Retinal pigment epithelial cell (primary cell): ENCODE measurements at regions not wholly inside any gene's neighbourhood (a gene's known extent, or its start where the extent isn't known, plus 50 kb on each side); places are given as distances from the start of the nearest gene placed in this dataset.

ENCODE experiments used
- DNase-seq: peaks from one replicate; pipeline ENCODE4 v3.0.0-alpha.2; 2010; ENCODE audit warnings: low read depth
- H3K4me3 ChIP-seq: 2 replicates; pipeline ENCODE4 v1.5.1; 2011; ENCODE audit warnings: mild to moderate bottlenecking, low read length, control low read depth, moderate library complexity
- CTCF ChIP-seq: conservative IDR thresholded peaks from 2 replicates; pipeline ENCODE4 v1.5.1; 2011; ENCODE audit warnings: low read depth, low read length, control low read depth, inconsistent platforms

DNA sequence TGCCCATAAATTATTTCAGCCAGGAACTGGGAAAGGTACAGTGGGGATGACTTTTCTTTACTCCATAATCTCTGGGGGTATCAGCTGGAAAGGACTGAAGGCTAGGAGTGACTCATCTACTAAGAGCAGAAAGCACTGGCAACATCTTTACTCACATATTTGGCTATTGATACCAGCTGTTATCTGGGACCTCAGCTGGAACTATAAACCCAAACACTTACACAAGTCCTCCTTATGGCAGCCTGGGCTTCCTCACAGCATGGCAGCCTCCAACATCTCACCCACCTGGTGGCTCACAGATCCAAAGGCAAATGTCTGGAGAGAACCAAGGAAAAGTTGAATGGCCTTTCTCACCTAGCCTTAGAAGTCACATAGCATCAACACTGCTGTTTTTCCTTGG is 379.0 kb upstream of the RND3 start:
- no peak for TF ChIP-seq CTCF
- H3K4me3 ChIP-seq, result no peak overlapping the region
- DNase-seq, result no peak

GRCh38 chr2:150863691-150864090 is 376.2 kb upstream of the RND3 start:
- TF ChIP-seq CTCF, result no peak
- no peak overlapping the region for H3K4me3 ChIP-seq
- no peak for DNase-seq

- DNase-seq, result no peak
- TF ChIP-seq CTCF, result no peak
- H3K4me3 ChIP-seq, result no peak overlapping the region
Observed at GRCh38 chr2:150860301-150860700, 372.8 kb upstream of the RND3 start.

- H3K4me3 ChIP-seq, result no peak overlapping the region
- no peak for DNase-seq
- no peak for TF ChIP-seq CTCF
Observed at GRCh38 chr2:150859877-150860276, 372.4 kb upstream of the RND3 start.

DNA sequence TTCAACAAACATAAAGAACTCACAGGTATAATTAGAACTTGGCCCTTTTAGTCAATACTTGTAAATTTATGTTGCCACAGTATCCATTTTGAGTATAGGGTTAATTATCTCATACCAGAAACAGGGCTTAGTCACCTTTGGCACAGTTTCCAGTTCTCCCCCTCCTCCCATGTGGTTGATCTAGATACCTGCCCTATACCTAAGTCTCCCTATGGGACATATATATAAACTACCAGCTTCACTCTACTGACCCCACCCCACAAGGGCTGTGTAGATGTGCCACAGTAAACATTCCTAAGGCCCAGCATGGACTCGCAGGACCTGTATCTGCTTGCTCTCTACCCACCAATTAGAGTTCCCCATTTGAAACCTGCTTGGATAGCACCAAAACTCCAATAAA is 371.7 kb upstream of the RND3 start:
- no peak overlapping the region for H3K4me3 ChIP-seq
- no peak for DNase-seq
- TF ChIP-seq CTCF, result no peak

GRCh38 chr2:150858382-150858781 is 370.9 kb upstream of the RND3 start:
- H3K4me3 ChIP-seq, result no peak overlapping the region
- no peak for DNase-seq
- TF ChIP-seq CTCF, result no peak

DNA sequence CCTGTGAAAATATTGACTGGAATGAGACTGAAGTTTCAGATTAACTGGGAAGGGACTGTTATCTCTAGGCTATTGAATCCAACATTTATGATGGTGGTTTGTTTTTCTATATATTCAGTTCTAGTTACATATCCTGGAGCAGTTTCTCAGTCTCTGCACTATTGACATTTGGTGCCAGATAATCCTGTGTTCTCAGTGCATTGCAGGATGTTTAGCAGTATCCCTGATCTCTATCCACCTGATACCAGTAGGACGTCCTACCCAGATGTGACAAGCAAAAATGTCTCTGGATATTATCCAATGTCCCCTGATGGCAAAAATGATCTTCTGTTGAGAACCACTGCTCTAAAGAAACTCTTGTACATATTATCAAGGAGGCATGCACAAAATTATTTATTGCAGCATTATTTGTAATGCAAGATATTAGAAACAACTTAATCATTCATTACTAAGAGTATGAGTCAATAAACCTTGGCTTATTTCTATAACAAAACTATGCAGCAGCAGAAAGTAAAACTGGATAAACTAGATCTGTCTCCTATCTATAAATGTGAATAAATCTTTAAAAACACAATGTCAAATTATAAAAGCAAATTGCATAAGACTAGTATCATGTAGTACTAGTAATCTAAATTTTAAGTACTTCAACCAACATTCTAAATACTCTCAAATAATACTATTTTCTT is 369.3 kb upstream of the RND3 start:
- TF ChIP-seq CTCF, result no peak
- no peak for DNase-seq
- no peak overlapping the region for H3K4me3 ChIP-seq
